HG03066 (cell line): ENCODE measurements at regions not wholly inside any gene's neighbourhood (a gene's known extent, or its start where the extent isn't known, plus 50 kb on each side); places are given as distances from the start of the nearest gene placed in this dataset.

Experiments
- ATAC-seq: cut with Tn5 transposase; IDR thresholded peaks from one replicate; pipeline ENCODE4 v1.9.1; 2021; ENCODE audit warnings: low read depth; ENCODE audit not compliant: unreplicated experiment

GRCh38 chr6:143621876-143622605, 55.7 kb upstream of the PHACTR2 start:
- no peak for ATAC-seq

GRCh38 chr6:143621159-143621873, 56.4 kb upstream of the PHACTR2 start:
- ATAC-seq = no peak

- ATAC-seq = no peak
Measured at GRCh38 chr6:143620447-143620846, 57.3 kb upstream of the PHACTR2 start.

- no peak for ATAC-seq
Measured at GRCh38 chr6:143619824-143620401, 57.9 kb upstream of the PHACTR2 start.

GRCh38 chr6:143616741-143617140, 61.0 kb upstream of the PHACTR2 start:
- ATAC-seq = no peak

GRCh38 chr6:143615785-143616184, 62.0 kb upstream of the PHACTR2 start:
- ATAC-seq = no peak

GRCh38 chr6:143614235-143614634, 63.5 kb upstream of the PHACTR2 start:
- no peak for ATAC-seq

- no peak for ATAC-seq
Measured at GRCh38 chr6:143613749-143614148, 64.0 kb upstream of the PHACTR2 start.

GRCh38 chr6:143612186-143612585, 65.6 kb upstream of the PHACTR2 start:
- ATAC-seq = no peak

- no peak for ATAC-seq
Measured at GRCh38 chr6:143611580-143611979, 66.2 kb upstream of the PHACTR2 start.

- no peak for ATAC-seq
Measured at GRCh38 chr6:143609972-143610371, 67.8 kb upstream of the PHACTR2 start.

- no peak for ATAC-seq
Measured at GRCh38 chr6:143609501-143609900, 68.3 kb upstream of the PHACTR2 start.

- no peak for ATAC-seq
Measured at GRCh38 chr6:143608906-143609305, 68.9 kb upstream of the PHACTR2 start.

- no peak for ATAC-seq
Measured at GRCh38 chr6:143607974-143608373, 69.8 kb upstream of the PHACTR2 start.

GRCh38 chr6:143607168-143607567, 70.6 kb upstream of the PHACTR2 start:
- ATAC-seq = no peak

GRCh38 chr6:143605906-143606521, 71.8 kb upstream of the PHACTR2 start:
- no peak for ATAC-seq

GRCh38 chr6:143603455-143603854, 74.3 kb upstream of the PHACTR2 start:
- no peak for ATAC-seq

- ATAC-seq = no peak
Measured at GRCh38 chr6:143601504-143601903, 76.3 kb upstream of the PHACTR2 start.

- ATAC-seq = no peak
Measured at GRCh38 chr6:143600821-143601220, 76.9 kb upstream of the PHACTR2 start.

GRCh38 chr6:143598466-143599080, 79.2 kb upstream of the PHACTR2 start:
- ATAC-seq = peak; percentile 64

GRCh38 chr6:143596866-143597265, 80.9 kb upstream of the PHACTR2 start:
- no peak for ATAC-seq
